ENCODE measurements at regions not wholly inside any gene's neighbourhood (a gene's known extent, or its start where the extent isn't known, plus 50 kb on each side); places are given as distances from the start of the nearest gene placed in this dataset.
"Not testable (repeated sequence)": the region's sequence is repeated elsewhere in the genome, so short reads cannot be mapped to it uniquely, and the experiment has no call there.

DNA sequence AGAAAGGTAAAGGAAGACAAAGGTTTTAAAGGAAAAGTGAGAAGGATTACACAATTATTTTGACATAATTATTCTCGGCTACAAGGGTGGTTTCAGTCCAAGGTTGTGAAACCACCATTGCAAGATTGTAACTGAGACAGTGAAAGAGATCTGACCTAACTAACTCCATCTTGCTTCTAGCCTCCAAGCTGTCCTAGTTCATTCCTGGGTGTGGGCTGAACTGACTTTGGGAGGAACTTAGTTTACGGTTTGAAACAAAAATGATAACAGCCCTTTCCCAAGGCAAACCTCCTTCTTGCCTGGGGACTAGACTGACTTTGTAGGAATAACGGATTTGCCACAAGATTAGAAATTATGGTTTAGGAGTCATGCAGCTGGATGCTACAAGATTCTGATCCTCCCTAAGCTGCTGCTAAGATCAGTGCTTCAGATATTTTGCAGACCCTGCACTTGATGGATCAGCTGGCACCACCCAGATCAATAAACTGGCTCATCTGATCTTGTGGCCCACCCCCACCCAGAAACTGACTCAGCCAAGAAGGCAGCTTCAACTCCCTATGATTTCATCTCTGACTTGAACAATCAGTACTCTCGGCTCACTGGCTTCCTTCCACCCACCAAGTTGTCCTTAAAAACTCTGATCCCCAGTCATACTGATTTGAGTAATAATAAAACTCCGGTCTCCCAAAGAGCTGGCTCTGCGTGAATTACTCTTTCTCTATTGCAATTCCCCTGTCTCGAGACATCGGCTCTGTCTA is 57.7 kb upstream of the AADACL2 start:
- DNase-seq: no peak

DNA sequence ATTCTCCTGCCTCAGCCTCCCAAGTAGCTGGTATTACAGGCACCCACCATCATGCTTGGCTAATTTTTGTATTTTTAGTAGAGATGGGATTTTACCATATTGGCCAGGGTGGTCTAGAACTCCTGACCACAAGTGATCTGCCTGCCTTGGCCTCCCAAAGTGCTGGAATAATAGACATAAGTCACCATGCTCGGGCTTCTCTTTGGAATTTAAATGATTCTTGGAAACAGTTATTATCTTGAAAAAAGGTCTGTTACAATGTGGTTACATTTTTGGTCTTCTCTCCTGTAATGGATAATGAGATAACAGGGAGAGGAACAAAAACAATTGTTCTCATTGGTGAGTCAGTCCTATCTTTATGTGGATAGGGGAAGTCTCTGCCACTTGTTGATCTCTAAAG is 59.8 kb upstream of the AADACL2 start:
- DNase-seq: no peak

DNA sequence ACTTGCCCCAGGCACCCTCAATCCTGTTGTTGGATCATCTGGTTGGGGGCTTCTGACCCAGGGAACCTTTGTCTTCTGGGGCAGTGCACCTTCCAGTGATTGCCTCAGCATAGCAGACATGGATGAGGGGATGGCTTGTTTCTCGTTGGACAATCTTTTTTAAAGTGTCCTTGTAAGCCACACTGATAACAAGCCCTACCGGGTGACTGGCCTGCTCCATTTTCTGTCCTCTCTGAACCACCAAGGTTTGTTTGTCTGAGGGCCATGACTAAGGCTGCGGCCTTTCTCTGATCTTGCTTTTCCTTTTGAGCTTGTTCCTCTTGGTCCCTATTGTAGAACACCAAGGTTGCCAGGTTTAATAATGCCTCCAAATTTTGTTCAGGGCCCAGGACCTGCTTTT is 66.0 kb upstream of the AADACL2 start:
- not testable (repeated sequence) for DNase-seq

DNA sequence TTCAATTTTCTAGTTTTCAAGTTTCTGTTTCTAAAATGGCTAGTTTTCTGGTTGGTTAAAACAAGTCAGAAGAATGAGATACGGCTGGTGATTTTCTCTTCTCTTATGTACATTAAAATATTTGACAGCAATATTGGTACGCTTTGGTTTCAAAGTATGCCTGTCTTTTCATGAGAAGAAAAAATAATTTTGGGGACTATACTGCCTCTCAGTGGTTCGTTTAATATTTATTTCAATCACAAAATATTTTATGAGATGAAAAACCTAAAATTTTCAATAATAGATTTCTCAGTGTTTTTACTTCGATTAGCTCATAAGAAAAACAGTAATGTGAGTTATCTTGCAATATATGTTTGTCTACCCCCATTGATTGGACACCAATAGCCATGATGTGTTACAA is 72.8 kb upstream of the AADACL2 start:
- DNase-seq: no peak

DNA sequence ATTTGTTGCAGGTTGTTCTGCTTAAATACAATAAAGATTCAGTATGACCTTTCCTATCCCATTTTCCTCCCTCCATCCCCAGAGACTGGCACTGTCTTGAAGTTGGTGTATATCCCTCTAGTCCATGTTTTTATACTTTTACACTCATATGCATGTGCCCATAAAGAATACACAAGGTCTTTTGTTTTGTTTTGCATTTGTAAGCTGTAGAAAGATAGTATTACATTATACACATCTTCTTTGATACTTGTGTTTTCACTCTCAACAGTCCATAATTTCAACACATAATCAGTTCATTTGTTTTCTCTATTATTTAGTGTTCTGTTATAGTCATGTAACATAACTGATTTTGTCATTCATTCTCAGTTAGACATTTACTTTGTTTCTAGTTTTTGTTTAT is 88.7 kb upstream of the AADACL2 start:
- no peak for DNase-seq

DNA sequence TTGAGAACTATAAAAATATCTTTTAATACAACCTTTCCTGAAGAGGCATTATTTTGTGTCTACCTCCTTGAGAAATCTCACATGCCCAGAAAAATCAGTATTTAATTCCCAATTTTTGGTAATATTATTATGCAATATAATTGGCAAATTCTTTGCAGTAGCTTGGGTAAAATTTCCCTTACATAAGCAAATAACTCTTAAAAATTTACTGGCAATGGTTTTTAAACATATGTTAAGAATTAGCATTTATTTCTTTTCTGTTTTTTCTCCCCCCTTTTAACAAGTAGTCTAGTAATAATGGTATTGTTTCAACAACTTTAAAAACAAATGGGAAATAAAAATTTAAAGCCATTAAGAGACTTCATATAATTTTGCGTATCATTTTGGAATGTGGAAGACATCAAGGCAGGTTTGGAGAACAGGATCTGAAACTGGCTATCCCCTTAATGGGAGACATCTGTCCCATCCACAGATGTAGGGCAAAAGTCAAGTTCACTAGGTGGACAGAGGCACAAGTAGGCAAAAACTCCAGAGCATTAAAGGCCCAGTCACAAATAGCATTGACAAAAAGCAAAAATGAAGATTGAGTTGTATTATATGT is 89.6 kb upstream of the AADACL2 start:
- no peak for DNase-seq

DNA sequence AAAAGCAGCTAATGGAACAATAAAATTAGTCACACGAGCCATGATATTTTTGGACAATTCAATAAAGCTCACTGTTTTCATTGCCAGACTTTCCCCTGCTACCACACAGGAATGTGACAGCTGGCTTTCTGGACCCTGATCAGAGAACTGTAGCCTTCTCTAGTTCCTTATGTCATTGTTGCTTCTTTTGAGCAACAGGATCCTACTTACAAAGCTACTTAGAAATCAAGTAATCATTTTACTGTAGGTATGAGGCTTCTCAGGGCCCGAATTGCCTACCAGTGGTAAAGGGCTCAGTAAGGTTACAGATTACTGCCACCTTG is 94.3 kb upstream of the AADACL2 start:
- no peak for DNase-seq

DNA sequence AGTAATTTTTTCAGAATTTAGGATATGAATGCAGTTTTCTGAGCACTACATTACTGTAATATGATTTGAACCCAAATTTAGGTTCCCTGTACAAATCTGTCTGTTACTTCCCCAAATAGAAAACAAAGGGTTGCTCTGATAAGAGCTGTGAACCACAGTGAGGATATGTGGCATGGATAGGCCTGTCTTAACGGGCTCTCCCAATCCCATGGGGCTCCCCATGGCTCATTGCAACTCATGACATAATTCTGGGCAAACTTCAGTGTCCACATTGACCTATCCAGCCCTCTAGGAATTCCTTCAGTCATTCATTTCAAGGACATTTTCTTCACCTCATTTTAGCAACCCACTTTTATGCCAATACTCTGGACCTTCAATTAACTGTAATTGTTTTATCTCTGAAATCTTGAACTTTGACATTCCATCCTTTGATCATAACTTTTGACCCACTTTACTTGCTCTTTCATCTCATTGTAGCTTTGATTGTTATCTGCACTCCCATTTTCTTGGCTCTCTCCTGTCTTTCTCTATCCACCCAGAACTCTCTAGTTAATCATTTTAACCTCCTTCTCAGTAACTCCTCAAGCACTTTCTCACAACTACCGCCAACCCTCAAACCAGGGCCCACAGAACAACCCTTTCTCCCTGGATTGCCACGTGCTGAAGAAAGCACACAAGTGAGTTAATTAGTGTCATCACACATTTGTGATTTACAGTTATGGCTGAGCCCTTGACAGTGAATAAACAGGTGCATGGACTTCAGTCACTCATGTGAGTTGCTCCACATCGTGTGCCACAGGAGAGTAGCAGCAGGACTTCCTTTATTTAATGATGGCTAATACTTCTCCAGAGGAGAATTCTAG is 94.9 kb upstream of the AADACL2 start:
- no peak for DNase-seq

DNA sequence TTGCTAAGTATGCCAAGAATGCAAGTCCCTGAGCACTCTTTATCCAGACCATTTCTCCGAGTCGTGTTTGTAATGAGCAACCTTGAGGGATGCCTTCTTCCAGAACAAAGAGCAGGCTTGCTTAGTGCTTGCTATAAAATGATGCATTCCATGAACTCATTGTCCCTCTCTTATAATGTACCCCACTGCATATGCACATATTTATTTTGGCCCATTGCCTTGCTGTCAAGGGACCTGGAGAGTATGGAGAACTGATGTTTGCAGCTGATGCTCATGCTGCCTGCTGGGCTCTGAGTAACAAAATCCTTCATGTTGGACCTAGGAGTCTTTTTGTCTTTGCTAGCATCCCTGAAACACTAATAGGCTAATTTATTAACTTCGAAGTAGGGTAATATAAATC is 97.8 kb upstream of the AADACL2 start:
- DNase-seq: no peak

DNA sequence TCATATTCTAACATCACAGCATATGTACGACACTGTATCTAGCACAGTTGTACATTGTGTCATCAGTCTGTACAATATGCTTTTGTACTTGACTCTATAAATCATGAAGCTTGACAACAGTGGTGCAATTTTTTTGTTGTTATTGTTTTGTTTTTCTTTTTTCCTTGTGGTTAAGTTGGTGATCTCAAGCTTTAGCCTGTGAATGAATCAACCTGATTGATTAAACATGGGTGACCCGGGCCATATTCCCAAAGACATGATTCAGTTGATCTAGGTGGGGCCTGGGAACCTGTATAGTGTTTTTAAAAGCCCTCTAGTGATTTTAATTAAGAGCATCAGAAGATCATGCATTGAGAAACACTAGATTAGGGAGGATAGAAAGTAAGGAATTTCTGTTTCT is 101.8 kb upstream of the AADACL2 start:
- DNase-seq: no peak

DNA sequence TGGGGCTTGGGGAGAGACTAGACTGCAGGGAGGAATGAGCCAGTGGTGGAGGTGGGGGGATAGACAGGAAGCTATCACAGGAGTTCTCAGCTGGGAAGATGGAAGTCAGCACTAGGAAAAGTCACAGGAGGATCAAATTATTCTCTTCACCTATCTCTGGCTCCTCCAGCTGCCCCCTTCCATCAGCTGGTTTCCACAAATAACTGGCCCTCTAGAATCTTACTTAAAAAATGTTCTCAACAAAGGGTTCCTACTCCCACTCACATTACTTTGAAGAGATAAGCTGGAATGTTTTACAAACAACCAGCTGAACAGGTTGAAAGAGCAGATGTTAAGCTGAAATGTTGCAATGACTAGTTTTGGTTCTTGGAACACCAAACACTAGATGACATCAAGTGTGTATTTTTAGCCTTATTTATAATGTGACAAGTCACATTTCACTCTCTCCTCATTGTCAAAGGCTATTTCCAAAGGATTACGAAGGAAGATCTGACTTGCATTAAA is 102.7 kb upstream of the AADACL2 start:
- DNase-seq: no peak

DNA sequence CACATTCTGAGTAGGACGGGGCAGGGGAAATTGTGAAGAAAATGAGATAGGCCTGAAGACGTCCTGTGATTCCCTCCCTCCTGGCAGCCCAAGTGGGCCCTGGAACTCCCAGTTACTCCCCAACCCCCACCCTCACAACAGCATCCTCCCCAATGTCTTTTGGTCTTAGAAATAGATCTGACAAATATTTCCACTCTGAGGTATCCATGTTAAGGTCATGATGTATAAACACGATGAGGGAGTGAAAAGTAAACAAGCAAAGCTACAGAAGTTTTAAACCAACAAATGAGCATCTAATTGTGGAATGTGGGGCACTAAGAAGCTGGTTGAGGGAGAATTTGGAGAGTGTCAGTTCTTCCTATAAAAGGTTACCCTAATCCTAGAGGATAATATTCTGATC is 103.7 kb upstream of the AADACL2 start:
- DNase-seq: no peak

DNA sequence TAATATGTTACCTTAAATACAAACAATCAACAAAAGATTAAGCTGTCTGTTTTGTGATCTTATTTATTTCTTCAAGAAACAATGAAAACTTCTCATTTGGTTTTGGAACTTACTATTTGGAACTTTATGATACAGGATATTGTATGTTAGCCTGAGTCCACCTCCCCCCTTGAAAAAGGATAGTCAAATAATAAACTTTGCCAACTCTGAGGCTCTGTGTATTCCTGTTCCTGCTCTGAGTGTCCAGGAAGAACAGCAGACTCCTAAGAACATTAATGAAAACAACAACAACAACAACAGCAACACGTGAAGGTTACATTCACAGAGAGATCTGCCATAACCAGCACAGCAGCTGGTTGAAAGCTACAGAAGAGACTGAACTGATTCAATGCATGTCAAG is 108.1 kb upstream of the AADACL2 start:
- no peak for DNase-seq

DNA sequence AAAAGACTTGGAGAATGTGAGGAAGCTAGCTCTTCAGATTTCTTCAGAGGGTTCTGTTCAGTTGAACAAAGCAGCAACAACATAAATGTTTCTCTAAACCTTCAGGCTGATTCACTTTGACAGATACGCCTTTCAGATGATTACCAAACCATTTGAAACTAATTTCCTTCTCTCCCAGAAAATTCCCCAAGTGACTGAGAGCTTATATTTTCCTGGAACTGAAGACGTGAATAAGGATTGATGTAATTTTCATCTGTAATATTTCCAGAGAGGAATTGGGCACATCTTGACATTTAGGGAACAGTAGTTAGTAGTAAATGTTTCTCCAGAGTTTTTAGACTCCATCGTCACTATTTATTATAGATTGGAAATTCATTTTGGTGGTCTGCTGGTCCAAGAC is 108.6 kb upstream of the AADACL2 start:
- DNase-seq: no peak

DNA sequence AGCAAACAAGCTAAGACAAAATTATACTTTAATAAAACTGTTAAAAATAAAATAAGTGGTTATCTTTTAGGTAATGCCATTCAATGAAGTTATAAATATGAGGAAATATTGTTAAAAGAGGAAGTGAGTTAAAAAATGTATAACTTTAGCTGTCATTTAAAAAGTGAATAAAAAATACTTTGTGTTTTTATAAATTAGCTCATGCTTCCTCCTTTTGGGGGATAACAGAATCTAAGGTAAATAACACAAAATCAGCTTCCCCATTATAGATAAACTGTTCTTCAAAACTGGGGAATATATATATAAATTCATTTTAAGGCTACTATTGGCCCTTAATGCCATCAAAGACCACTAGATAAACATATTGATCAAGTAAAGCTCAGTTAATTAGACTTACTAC is 113.7 kb upstream of the AADACL2 start:
- no peak for DNase-seq

DNA sequence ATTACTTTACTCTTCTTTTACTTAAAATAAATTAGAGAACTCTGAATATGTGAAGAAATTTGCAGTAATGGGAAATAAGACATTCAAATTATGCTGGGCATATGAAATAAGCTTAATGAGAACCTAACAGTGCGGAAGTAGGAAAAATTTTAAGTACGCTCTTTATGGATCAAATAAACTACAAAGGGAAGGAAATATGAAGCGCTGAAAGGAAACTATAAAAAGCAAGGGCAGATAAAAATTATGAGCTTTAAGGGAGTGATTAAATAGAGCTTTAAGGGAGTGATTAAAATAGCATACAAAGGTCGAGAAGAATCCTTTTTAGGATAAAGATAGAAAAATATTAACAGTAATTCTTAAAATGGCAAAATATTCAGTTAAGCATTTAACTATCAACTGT is 118.3 kb upstream of the AADACL2 start:
- no peak for DNase-seq

DNA sequence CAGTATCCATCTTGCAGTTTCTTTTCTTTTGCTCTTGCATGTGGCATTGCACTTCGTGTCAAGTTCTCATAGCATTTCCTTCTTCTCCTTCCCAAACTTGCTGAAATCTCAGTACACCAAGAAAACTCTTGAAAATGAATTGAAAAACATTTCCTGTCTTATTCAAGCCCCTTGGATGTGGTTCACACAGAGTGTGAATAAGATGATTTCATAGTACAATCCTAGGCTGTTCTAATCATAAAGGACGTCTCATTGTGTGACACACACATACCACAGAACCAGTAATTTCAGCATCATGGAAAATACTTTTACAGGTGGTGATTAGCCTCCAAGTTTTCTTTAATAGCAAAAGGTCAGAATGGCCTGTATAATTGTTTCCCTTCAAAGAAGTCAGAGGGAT is 121.6 kb upstream of the AADACL2 start:
- DNase-seq: no peak

DNA sequence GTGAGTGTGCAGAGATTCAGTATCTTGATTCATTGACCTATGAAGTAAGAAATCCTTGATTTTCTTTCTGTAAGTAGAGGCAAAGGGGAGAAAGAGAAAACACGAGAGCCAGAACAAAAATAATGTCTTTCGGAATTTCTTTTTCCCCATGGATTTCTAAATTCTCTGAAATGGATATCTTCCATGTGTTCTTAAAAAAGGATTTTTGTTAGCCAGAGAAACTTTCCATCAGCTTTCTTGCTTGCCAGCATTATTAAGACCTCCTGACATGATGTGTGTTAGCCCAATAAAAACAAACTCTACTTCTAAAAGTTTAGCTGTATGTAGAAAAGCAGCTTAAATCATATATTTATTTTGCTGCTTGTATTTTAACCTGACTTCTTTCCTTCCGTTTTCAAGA is 122.3 kb upstream of the AADACL2 start:
- DNase-seq: no peak

DNA sequence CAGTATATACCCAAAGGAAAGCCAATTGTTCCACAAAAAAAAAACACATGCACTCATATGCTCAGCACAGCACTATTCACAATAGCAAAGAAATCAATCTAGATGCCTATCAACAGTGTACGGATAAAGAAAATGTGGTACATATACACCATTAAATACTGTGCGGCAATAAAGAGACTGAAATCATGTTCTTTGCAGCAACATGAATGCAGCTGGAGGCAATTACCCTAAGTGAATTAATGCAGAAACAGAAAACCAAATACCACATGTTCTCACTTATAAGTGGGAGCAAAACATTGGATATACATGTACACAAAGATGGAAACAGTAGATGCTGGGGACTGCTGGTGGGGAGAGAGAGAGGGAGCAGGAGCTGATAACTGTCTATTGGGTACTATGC is 124.2 kb upstream of the AADACL2 start:
- no peak for DNase-seq

DNA sequence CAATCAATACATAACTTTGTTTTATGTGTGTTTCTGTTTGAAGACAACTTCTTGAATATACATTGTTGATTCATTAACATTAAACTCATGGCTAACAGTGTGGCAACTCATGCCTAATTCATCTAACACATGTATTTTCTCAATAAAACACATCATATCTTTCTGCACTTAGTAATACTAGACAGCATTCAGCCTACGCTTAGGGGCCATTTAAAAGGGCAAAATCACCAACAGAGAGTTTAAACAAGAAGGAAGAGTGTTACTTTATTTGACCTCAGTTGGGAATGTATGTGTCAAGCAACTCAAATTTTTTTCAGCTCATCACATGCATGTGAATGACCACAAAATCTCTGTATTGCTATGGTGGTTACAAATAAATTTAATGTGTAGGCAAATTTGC is 128.8 kb upstream of the AADACL2 start:
- DNase-seq: no peak

DNA sequence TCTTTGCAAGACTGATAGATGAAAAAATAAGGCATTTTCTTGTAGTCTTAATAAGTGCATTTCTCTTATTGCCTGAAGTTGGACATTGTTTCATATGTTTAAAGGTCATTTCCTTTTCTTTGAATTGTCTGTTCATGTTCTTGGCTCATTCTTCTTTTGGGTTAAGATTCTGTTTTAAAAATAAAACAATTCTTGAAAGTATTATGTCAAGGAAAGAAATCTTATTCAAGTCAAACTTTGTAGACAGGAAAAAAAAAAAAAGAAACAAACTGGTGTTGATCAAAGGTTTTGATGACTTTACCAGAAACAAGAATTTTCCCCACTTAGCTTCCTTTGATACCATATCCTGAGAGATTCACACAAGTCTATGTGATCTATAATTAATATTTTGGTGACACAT is 132.9 kb upstream of the AADACL2 start:
- DNase-seq: no peak

DNA sequence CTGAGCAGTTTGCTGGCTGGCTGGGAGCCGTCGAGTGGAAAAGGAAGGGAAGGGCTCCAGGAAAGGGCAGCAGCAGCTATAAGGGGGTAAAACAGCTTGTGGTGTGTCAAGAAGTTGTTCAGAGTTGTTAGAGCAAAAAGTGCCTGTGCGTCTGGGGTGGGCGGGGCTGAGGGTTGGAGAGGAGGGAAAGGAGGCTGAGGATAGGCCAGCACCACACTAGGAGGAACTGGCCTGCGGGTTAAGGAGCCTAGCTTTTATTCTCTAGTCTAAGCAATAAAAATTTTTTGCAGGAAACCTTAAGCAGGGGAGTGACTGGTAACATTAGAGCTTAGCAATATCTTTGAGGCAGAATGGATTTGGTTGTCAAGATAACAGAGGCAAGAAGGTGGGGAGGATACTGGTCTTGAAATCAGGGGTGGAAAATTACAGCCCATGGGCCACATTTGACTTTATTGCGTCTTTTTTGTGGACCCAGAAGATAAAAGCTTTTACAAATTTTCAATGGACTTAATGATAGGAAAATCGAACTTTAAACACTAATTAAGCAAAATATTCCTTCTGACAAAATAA is 134.5 kb upstream of the AADACL2 start:
- DNase-seq: no peak

DNA sequence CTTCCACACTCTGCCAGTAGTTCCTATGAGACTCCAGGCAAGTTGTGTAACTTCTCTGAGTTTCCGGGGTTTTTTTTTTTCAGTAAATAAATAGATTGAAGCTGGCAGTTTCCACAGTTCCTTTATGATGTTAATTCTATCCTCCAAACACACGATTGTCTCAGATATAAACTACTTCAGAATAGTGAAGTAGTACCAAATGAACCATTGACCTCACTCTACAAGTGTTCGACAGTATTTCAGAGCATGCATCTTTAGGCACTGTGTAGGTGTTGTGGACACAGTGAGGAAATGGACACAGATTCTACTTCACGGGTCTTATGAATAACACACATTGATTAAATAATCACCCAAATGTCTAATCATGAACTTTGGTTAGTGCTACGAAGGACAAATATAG is 136.1 kb upstream of the IGSF10 start:
- DNase-seq: no peak

DNA sequence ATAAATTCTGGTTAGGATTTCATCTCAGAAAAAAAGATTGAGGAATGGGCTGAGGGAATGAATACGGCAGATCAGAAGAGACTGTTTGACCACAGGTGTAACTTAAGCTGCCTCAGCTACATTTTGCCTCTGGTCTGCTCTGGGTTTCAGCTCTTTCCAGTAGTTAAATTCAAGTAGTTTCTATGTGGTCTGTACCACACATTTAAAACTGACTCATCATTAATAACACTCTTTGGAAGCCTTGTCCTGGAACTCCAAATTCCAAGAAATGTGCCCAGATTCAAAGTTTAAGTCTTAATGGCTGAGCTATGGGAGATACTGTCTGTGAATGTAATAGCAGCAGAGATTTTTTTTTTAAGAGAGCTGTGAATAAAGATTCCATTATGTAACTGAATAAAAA is 133.1 kb upstream of the IGSF10 start:
- DNase-seq: no peak

Measured in CD4-positive, alpha-beta T cell treated with Interleukin-4 for 1 hour (primary cell).